ENCODE measurements at regions not wholly inside any gene's neighbourhood (a gene's known extent, or its start where the extent isn't known, plus 50 kb on each side); places are given as distances from the start of the nearest gene placed in this dataset.

DNA sequence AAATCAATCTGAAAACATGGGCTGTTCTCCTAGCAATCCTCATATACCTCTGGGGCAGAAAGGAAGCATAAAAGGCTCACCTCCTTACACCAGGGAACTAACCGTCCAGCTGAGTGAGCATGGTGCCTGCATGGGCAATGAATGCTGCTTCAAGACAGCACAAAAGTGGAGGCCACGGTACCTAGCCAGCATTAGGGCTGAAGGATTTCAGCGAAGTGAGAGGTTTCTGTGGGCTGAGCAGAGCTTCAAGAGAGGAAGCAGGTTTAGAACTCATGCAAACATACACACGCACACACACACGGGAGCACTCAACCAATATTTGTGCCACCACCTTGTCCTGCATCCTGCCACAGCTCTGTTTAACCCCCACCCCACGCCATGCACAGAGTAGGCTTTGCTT is 838.5 kb upstream of the TMEM132C start:
- TF ChIP-seq, protein P1, sequence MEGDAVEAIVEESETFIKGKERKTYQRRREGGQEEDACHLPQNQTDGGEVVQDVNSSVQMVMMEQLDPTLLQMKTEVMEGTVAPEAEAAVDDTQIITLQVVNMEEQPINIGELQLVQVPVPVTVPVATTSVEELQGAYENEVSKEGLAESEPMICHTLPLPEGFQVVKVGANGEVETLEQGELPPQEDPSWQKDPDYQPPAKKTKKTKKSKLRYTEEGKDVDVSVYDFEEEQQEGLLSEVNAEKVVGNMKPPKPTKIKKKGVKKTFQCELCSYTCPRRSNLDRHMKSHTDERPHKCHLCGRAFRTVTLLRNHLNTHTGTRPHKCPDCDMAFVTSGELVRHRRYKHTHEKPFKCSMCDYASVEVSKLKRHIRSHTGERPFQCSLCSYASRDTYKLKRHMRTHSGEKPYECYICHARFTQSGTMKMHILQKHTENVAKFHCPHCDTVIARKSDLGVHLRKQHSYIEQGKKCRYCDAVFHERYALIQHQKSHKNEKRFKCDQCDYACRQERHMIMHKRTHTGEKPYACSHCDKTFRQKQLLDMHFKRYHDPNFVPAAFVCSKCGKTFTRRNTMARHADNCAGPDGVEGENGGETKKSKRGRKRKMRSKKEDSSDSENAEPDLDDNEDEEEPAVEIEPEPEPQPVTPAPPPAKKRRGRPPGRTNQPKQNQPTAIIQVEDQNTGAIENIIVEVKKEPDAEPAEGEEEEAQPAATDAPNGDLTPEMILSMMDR (IDR thresholded peaks at IDR 0.05): no peak
- no peak for TF ChIP-seq POLR2A (IDR thresholded peaks at IDR 0.05)
